ENCODE measurements at regions not wholly inside any gene's neighbourhood (a gene's known extent, or its start where the extent isn't known, plus 50 kb on each side); places are given as distances from the start of the nearest gene placed in this dataset.

GRCh38 chr5:106822851-106823250 is 847.9 kb downstream of the EFNA5 start:
- ATAC-seq (no peak), DNase-seq (no peak)
- Histone ChIP-seq H3K36me3 (no peaks in the 10 kb centered on the region), H3K27me3 (no peaks in the 10 kb centered on the region), H3K4me3 (no peak overlapping the region), H3K4me1 (no peaks in the 10 kb centered on the region), H3K27ac (no peak overlapping the region), H3K9me3 (no peaks in the 10 kb centered on the region)
- intact Hi-C loops (cut with DNase I): no loop called here
- no peak for TF ChIP-seq CTCF (IDR thresholded peaks at IDR 0.05)

DNA sequence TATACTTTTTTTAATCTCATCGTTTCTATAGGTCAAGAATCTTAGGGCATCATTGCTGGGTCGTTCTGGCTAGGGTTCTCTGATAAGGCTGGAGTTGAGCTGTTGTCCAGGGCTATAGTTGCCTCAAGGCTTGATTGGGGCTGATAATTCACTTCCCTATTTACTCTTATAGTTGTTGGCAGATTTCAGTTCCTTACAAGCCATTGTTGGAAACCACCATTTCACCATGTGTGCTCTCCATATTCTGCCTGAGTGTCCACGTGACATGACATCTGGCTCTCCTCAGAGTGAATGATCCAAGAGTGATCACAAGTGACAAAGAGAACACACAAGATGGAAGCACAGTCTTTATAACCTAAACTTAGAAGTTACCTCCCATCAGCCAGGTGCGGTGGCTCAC is 852.2 kb downstream of the EFNA5 start:
- Histone ChIP-seq H3K36me3 (no peaks in the 10 kb centered on the region), H3K4me1 (no peaks in the 10 kb centered on the region), H3K4me3 (no peak overlapping the region), H3K27me3 (no peaks in the 10 kb centered on the region), H3K9me3 (no peaks in the 10 kb centered on the region), H3K27ac (no peak overlapping the region)
- TF ChIP-seq CTCF (IDR thresholded peaks at IDR 0.05): no peak
- intact Hi-C loops (cut with DNase I): no loop called here
- DNase-seq (no peak), ATAC-seq (no peak)

DNA sequence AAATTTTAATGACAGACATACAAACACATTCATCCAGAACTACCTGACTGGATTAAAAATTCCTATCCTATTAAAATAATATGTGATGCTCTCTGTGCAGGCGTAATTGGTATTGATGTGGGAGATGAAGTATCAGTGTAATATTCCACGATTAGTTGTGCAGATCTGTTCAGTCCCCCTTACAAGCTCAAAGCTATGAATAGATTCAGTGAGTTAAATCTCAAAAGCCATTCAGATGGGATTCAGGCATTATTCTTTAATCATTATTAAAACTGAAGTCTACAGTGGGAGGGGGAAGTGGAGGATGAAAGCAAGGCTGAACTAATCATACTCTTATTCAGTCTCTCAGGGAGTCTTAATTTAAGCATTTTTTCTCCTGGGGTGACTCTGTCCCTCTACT is 855.8 kb downstream of the EFNA5 start:
- intact Hi-C loops (cut with DNase I): no loop called here
- Histone ChIP-seq H3K36me3 (no peaks in the 10 kb centered on the region), H3K27ac (no peak overlapping the region), H3K9me3 (no peaks in the 10 kb centered on the region), H3K4me1 (no peaks in the 10 kb centered on the region), H3K27me3 (no peaks in the 10 kb centered on the region), H3K4me3 (no peak overlapping the region)
- DNase-seq (no peak), ATAC-seq (no peak)
- no peak for TF ChIP-seq CTCF (IDR thresholded peaks at IDR 0.05)

GRCh38 chr5:106801554-106801953 is 869.2 kb downstream of the EFNA5 start:
- ATAC-seq (no peak), DNase-seq (no peak)
- Histone ChIP-seq H3K27me3 (no peaks in the 10 kb centered on the region), H3K4me1 (no peaks in the 10 kb centered on the region), H3K4me3 (no peak overlapping the region), H3K27ac (no peak overlapping the region), H3K9me3 (no peaks in the 10 kb centered on the region), H3K36me3 (no peaks in the 10 kb centered on the region)
- TF ChIP-seq CTCF (IDR thresholded peaks at IDR 0.05): no peak
- intact Hi-C loops (cut with DNase I): no loop called here

- Histone ChIP-seq H3K27ac (no peak overlapping the region), H3K9me3 (no peaks in the 10 kb centered on the region), H3K36me3 (no peaks in the 10 kb centered on the region), H3K27me3 (no peaks in the 10 kb centered on the region), H3K4me3 (no peak overlapping the region), H3K4me1 (no peaks in the 10 kb centered on the region)
- ATAC-seq (no peak), DNase-seq (no peak)
- intact Hi-C loops (cut with DNase I): no loop called here
- no peak for TF ChIP-seq CTCF (IDR thresholded peaks at IDR 0.05)
Measured at GRCh38 chr5:106797996-106798395, 872.7 kb downstream of the EFNA5 start.

GRCh38 chr5:106796081-106796480 is 874.7 kb downstream of the EFNA5 start:
- DNase-seq (no peak), ATAC-seq (no peak)
- Histone ChIP-seq H3K4me3 (no peak overlapping the region), H3K27me3 (no peaks in the 10 kb centered on the region), H3K9me3 (no peaks in the 10 kb centered on the region), H3K4me1 (no peaks in the 10 kb centered on the region), H3K27ac (no peak overlapping the region), H3K36me3 (no peaks in the 10 kb centered on the region)
- no peak for TF ChIP-seq CTCF (IDR thresholded peaks at IDR 0.05)
- intact Hi-C loops (cut with DNase I): no loop called here
